A549 (cell line): ENCODE measurements at regions not wholly inside any gene's neighbourhood (a gene's known extent, or its start where the extent isn't known, plus 50 kb on each side); places are given as distances from the start of the nearest gene placed in this dataset.

Experiments
- ATAC-seq, 2 experiments: fragments of 200-7000 bp in 1 of 2; fragments of >200 bp in 1 of 2; cut with Nextera tagmentation in 1 of 2; cut with Tn5 transposase in 1 of 2; 3 replicates each; pipeline versions ENCODE4 v1.8.0 to v1.9.1; 2018 to 2020; ENCODE audit warnings: mild to moderate bottlenecking in 1 of 2, moderate library complexity in 1 of 2
- CTCF ChIA-PET: fragments of 300-600 bp; sonication (Branson Sonifier 250); formaldehyde crosslinking; extraction: SDS; loops from one replicate; lab custom pipeline; 2021; ENCODE audit warnings: antibody characterized with exemption, inconsistent platforms; lab: Yijun Ruan, JAX
- POLR2A ChIA-PET: fragments of 350-600 bp; formaldehyde crosslinking; extraction: SDS; loops from one replicate; lab custom pipeline; 2021; ENCODE audit warnings: antibody characterized with exemption, inconsistent platforms; lab: Yijun Ruan, JAX
- DNase-seq, 2 experiments: peaks; one replicate each; pipeline versions ENCODE4 v3.0.0 to v3.0.0-alpha.2; 2011 to 2016; ENCODE audit warnings: low read depth in 1 of 2, low spot score in 1 of 2
- FAIRE-seq: peaks from 2 replicates; lab custom pipeline; 2011; peaks lifted over from hg19 to GRCh38; lab: Jason Lieb, UNC
- H3K27ac ChIP-seq, 2 experiments: fragments of >200 bp; sonication (Bioruptor Twin); formaldehyde crosslinking; 3 replicates each; pipeline ENCODE4 v1.5.1; 2016 to 2017
- H3K4me1 ChIP-seq: fragments of >200 bp; sonication (Bioruptor Twin); formaldehyde crosslinking; 3 replicates; pipeline ENCODE4 v1.6.1; 2016
- H3K4me2 ChIP-seq: fragments of >200 bp; sonication (Bioruptor Twin); formaldehyde crosslinking; 3 replicates; pipeline ENCODE4 v1.6.1; 2016
- H3K4me3 ChIP-seq: fragments of >200 bp; sonication (Bioruptor Twin); formaldehyde crosslinking; 3 replicates; pipeline ENCODE4 v1.5.1; 2016
- H3K9me3 ChIP-seq: fragments of >200 bp; sonication (Bioruptor Twin); formaldehyde crosslinking; 3 replicates; pipeline ENCODE4 v1.6.1; 2016
- EP300 ChIP-seq, 2 experiments: fragments of >200 bp; sonication (Bioruptor Twin); formaldehyde crosslinking; IDR thresholded peaks; 2 replicates in 1 of 2; 3 replicates in 1 of 2; pipeline ENCODE4 v1.6.1; 2016 to 2017
- ESRRA ChIP-seq: fragments of 150-350 bp; IDR thresholded peaks from 2 replicates; pipeline ENCODE4 v1.6.1; 2014; ENCODE audit warnings: mild to moderate bottlenecking, low read length, borderline replicate concordance
- HES2 ChIP-seq: fragments of >200 bp; sonication (Bioruptor Twin); formaldehyde crosslinking; IDR thresholded peaks from 2 replicates; pipeline ENCODE4 v1.6.1; 2016
- MAZ ChIP-seq: fragments of 150-350 bp; IDR thresholded peaks from 2 replicates; pipeline ENCODE4 v1.6.1; 2014; ENCODE audit warnings: antibody characterized with exemption, low read depth, low read length, borderline replicate concordance
- PBX3 ChIP-seq: IDR thresholded peaks from 2 replicates; pipeline ENCODE4 v1.6.1; 2012
- RARB ChIP-seq: fragments of 250-450 bp; sonication (Bioruptor Pico); IDR thresholded peaks from 2 replicates; pipeline ENCODE4 v1.8.0; 2021; ENCODE audit warnings: mild to moderate bottlenecking, moderate library complexity
- REST ChIP-seq: fragments of 200-600 bp; sonication (generic); IDR thresholded peaks from 2 replicates; pipeline ENCODE4 v1.6.1; 2016; ENCODE audit warnings: antibody characterized with exemption, mild to moderate bottlenecking, moderate library complexity
- SREBF2 ChIP-seq: fragments of 450-650 bp; IDR thresholded peaks from 2 replicates; pipeline ENCODE4 v1.6.1; 2014; ENCODE audit warnings: mild to moderate bottlenecking, moderate library complexity
- ZNF302 ChIP-seq: fragments of 250-450 bp; sonication (Bioruptor Pico); IDR thresholded peaks from 2 replicates; pipeline ENCODE4 v1.9.0; 2021; ENCODE audit warnings: inconsistent platforms, mild to moderate bottlenecking, moderate library complexity
- WGBS: methylation state at CpG from one replicate; pipeline ENCODE4 v1.1.6; 2017; ENCODE audit errors: missing lambda C conversion rate; 5-methylcytosine and 5-hydroxymethylcytosine counted together

- CTCF ChIA-PET: no interaction called here
- Histone ChIP-seq H3K9me3 (no peaks in the 10 kb centered on the region), H3K4me2 (no peak overlapping the region), H3K27ac (no peak overlapping the region), H3K4me3 (no peak overlapping the region), H3K4me1 (no peaks in the 10 kb centered on the region)
- no peak for TF ChIP-seq PBX3
- no peak for TF ChIP-seq MAZ
- TF ChIP-seq ESRRA: no peak
- no peak for TF ChIP-seq HES2
- no peak for TF ChIP-seq EP300 (IDR thresholded peaks at IDR 0.05)
- TF ChIP-seq RARB: no peak
- no peak for TF ChIP-seq REST
- no peak for TF ChIP-seq ZNF302
- no peak for TF ChIP-seq SREBF2
- DNase-seq (no peak), FAIRE-seq (no peak), ATAC-seq (no peak)
- 3% methylated on average over 8 of the region's 26 CpGs for WGBS
- POLR2A ChIA-PET: no interaction called here
Observed at GRCh38 chr13:112325920-112326645, 50.1 kb upstream of the SPACA7 start.
